Peyer's patch (tissue), 4 donors: ENCODE measurements at regions not wholly inside any gene's neighbourhood (a gene's known extent, or its start where the extent isn't known, plus 50 kb on each side); places are given as distances from the start of the nearest gene placed in this dataset.

Source experiments
- DNase-seq, 3 donors: peaks; one replicate each; pipeline ENCODE4 v3.0.0-alpha.2; 2017 to 2019
- H3K27ac ChIP-seq, 4 donors: fragments of 200-600 bp; sonication (generic); one replicate each; pipeline ENCODE4 v1.5.1; 2016 to 2019
- H3K27me3 ChIP-seq, 2 donors: fragments of 200-600 bp; sonication (generic); one replicate each; pipeline ENCODE4 v1.5.1; 2019
- H3K36me3 ChIP-seq, 3 donors: fragments of 200-600 bp; sonication (generic); one replicate each; pipeline ENCODE4 v1.5.1; 2016 to 2019
- H3K4me1 ChIP-seq, 4 donors: fragments of 200-600 bp; sonication (generic); one replicate each; pipeline ENCODE4 v1.5.1; 2016 to 2019
- H3K4me3 ChIP-seq, 4 donors: fragments of 200-600 bp; sonication (generic); 1 replicate in 3 of 4; 2 replicates in 1 of 4; pipeline ENCODE4 v1.5.1; 2016 to 2019; ENCODE audit warnings: mild to moderate bottlenecking in 1 of 4
- H3K9me3 ChIP-seq, 4 donors: fragments of 200-600 bp; sonication (generic); one replicate each; pipeline ENCODE4 v1.5.1; 2016 to 2019; ENCODE audit warnings: mild to moderate bottlenecking in 1 of 4
- POLR2A ChIP-seq, 2 donors: fragments of 450-650 bp; IDR thresholded peaks; one replicate each; pipeline ENCODE4 v1.5.1; 2017; ENCODE audit warnings: antibody characterized with exemption in 2 of 2, mild to moderate bottlenecking in 2 of 2, moderate library complexity in 2 of 2
- TF ChIP-seq, protein P1 (sequence below), 6 experiments: fragments of 450-650 bp in 4 of 6; fragments of 200-600 bp in 2 of 6; sonication (generic) in 1 of 6; IDR thresholded peaks; one replicate each; pipeline ENCODE4 v1.5.1; 2017 to 2019; ENCODE audit warnings: antibody characterized with exemption in 6 of 6, mild to moderate bottlenecking in 3 of 6, moderate library complexity in 1 of 6

DNA sequence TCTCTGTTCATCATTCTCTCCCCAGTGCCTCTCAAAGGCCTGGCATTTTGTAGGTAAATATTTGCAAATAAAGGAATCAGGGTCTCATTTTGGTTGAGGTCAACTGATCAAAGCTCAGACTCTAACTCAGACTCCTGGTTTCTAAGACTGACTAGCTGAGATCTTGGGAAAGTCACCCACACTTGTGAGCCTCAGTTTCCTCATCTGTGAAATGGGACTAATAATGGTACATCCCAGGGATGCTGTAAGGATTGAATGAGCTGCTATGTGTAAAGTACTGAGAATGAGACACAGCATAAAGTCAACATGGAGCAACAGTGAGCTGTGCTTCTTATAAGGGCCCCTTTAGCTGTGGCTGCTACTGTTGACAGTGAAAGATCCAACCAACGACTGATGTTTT is 70.6 kb upstream of the XYLT1 start:
- H3K36me3 ChIP-seq: no peaks in the 10 kb centered on the region
- H3K27ac ChIP-seq: no peak overlapping the region
- TF ChIP-seq, protein P1, sequence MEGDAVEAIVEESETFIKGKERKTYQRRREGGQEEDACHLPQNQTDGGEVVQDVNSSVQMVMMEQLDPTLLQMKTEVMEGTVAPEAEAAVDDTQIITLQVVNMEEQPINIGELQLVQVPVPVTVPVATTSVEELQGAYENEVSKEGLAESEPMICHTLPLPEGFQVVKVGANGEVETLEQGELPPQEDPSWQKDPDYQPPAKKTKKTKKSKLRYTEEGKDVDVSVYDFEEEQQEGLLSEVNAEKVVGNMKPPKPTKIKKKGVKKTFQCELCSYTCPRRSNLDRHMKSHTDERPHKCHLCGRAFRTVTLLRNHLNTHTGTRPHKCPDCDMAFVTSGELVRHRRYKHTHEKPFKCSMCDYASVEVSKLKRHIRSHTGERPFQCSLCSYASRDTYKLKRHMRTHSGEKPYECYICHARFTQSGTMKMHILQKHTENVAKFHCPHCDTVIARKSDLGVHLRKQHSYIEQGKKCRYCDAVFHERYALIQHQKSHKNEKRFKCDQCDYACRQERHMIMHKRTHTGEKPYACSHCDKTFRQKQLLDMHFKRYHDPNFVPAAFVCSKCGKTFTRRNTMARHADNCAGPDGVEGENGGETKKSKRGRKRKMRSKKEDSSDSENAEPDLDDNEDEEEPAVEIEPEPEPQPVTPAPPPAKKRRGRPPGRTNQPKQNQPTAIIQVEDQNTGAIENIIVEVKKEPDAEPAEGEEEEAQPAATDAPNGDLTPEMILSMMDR (IDR thresholded peaks at IDR 0.05): no peak
- TF ChIP-seq POLR2A (IDR thresholded peaks at IDR 0.05): no peak
- H3K4me3 ChIP-seq: no peak overlapping the region
- no peak for DNase-seq
- H3K27me3 ChIP-seq: no peaks in the 10 kb centered on the region
- H3K4me1 ChIP-seq: no peaks in the 10 kb centered on the region
- H3K9me3 ChIP-seq: no peaks in the 10 kb centered on the region

- no peak for TF ChIP-seq POLR2A (IDR thresholded peaks at IDR 0.05)
- TF ChIP-seq, protein P1 (IDR thresholded peaks at IDR 0.05): no peak
- H3K27me3 ChIP-seq: no peaks in the 10 kb centered on the region
- no peaks in the 10 kb centered on the region for H3K9me3 ChIP-seq
- no peak overlapping the region for H3K4me3 ChIP-seq
- H3K27ac ChIP-seq: no peak overlapping the region
- no peak for DNase-seq
- no peaks in the 10 kb centered on the region for H3K36me3 ChIP-seq
- no peaks in the 10 kb centered on the region for H3K4me1 ChIP-seq
These were observed 68.2 kb upstream of the XYLT1 start for GRCh38 chr16:17538927-17539326.

GRCh38 chr16:17532338-17532995 is 61.7 kb upstream of the XYLT1 start:
- TF ChIP-seq POLR2A (IDR thresholded peaks at IDR 0.05): no peak
- TF ChIP-seq, protein P1 (IDR thresholded peaks at IDR 0.05): no peak
- no peaks in the 10 kb centered on the region for H3K9me3 ChIP-seq
- DNase-seq: no peak
- no peak overlapping the region for H3K27ac ChIP-seq
- H3K4me1 ChIP-seq: no peaks in the 10 kb centered on the region
- no peaks in the 10 kb centered on the region for H3K36me3 ChIP-seq
- H3K4me3 ChIP-seq: no peak overlapping the region
- no peaks in the 10 kb centered on the region for H3K27me3 ChIP-seq

GRCh38 chr16:17529982-17530760 is 59.4 kb upstream of the XYLT1 start:
- Histone ChIP-seq H3K36me3 (no peaks in the 10 kb centered on the region), H3K4me1 (no peaks in the 10 kb centered on the region), H3K27me3 (no peaks in the 10 kb centered on the region), H3K9me3 (no peaks in the 10 kb centered on the region), H3K4me3 (peak overlapping the region in 3 of 4 donors; percentile 20 to 24 (median 22)), H3K27ac (peak overlapping the region in 2 of 4 donors; percentile 28 to 55)
- peak in 2 of 3 donors; percentile 31 to 47 for DNase-seq
- TF ChIP-seq, protein P1 (IDR thresholded peaks at IDR 0.05): no peak
- TF ChIP-seq POLR2A (IDR thresholded peaks at IDR 0.05): no peak

DNA sequence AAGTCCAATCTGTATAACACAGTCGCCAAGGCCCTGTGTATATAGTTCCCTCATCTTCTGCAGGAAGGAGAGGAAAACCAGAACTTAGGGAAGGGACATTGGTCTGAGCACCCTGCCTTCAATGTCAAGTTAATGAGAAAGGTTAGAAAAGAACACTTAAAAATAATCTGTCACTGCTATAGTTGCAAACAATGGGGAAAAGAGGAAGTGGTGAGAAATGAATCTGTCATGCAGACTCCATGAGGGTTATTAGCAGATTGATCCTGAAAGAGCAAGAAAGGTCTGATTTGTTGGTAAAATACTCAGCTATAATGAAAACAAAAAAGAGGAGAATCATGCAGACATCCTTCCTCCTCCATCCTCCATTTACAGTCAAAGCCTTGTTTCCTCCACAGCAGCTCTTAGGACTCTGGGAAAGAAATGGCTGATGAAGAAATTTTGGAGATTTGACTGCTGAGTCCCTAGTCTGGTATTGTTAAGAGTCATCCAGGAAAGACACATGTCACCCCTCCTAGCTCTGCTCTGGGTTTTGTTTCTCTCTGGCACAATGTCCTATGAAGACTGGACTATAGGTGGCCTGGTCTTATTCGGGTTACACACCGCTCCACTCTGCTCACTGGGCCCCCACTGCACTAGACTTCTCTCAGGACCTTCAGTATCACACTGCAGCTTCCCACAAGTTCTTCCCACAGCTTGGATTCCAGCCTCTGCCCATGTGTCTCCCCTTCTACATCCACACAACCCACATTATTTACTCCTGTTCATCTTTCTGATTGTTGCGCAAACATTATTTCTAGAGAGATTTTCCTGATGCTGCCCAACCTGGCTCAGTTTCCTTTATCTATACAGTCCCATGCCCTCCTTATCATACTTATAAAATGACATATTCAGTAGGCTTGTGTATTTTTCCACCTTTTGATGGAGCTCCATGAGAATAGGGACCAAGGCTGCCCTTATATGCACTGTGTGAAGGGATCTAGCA is 56.5 kb upstream of the XYLT1 start:
- TF ChIP-seq, protein P1 (IDR thresholded peaks at IDR 0.05): no peak
- TF ChIP-seq POLR2A (IDR thresholded peaks at IDR 0.05): no peak
- no peak overlapping the region for H3K4me3 ChIP-seq
- H3K9me3 ChIP-seq: no peaks in the 10 kb centered on the region
- H3K27ac ChIP-seq: no peak overlapping the region
- H3K4me1 ChIP-seq: no peaks in the 10 kb centered on the region
- no peaks in the 10 kb centered on the region for H3K27me3 ChIP-seq
- no peaks in the 10 kb centered on the region for H3K36me3 ChIP-seq
- no peak for DNase-seq
